ENCODE measurements at regions not wholly inside any gene's neighbourhood (a gene's known extent, or its start where the extent isn't known, plus 50 kb on each side); places are given as distances from the start of the nearest gene placed in this dataset.

DNA sequence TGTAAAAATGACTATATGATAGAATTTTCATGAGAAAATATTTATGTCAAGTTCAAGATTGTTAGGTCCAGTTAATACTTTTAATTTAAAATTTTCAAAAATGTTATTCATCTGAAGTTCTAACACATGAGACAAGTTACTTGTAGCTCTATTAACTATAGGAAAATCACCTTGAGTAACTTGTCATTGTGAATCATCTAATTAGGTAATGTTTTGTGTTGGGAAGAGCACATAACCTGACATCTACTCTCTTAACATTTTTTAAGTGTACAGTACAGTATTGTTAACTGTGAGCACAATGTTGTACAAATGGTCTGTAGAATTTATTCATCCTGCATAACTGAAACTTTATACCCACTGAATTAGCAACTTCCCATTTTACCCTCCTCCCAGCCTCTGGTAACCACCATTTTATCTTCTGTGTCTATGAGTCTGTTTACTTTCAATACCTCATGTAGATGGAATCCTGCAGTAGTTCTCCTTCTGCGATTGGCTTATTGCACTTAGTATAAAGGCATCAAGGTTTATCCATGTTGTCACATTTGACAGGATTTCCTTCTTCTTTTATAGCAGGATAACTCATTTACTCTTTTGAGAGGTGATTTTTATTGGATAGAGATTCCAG, 54.6 kb downstream of the ARL4A start:
- Mint-ChIP-seq H3K9me3 (ENCODE audit: low read depth) (no peaks in the 10 kb centered on the region), H3K36me3 (ENCODE audit: low read depth) (no peaks in the 10 kb centered on the region), H3K27me3 (no peaks in the 10 kb centered on the region), H3K4me3 (no peak overlapping the region), H3K4me1 (no peaks in the 10 kb centered on the region), H3K27ac (no peak overlapping the region)
- no peak for DNase-seq
- ChIA-PET CTCF (no interaction called here), POLR2A (no interaction called here)
- no peak for ATAC-seq
- intact Hi-C loops (cut with DNase I, micrococcal nuclease) = no loop called here

DNA sequence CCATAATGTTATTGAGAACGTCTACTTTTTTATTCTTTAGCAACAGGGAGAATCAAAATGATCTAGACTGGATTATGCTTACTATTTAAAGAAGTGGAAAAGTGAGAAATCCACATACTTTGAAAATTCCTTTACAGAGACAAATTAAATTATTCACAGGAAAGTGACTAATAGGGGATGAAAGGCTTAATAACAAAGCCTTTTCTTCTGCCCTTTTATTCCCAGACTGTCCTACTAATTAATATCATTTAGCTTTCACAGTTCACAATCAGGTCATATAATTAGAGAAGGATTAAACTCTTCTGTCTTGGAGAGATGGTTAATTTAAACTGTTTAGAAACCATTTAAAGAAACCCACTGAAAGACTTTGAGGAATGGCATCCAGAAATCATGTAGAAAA, 58.8 kb downstream of the ARL4A start:
- Mint-ChIP-seq H3K36me3 (ENCODE audit: low read depth) (no peaks in the 10 kb centered on the region), H3K27ac (no peak overlapping the region), H3K4me3 (no peak overlapping the region), H3K9me3 (ENCODE audit: low read depth) (no peaks in the 10 kb centered on the region), H3K4me1 (no peaks in the 10 kb centered on the region), H3K27me3 (no peaks in the 10 kb centered on the region)
- ATAC-seq (no peak), DNase-seq (no peak)
- ChIA-PET CTCF (interaction anchor here (0.6 to 1.5 kb wide), 2 partner anchors 11 to 12 kb away, joined by 3 to 5 read pairs; no protein-coding TSS in a partner anchor), POLR2A (no interaction called here)
- intact Hi-C loops (cut with DNase I, micrococcal nuclease) = no loop called here

DNA sequence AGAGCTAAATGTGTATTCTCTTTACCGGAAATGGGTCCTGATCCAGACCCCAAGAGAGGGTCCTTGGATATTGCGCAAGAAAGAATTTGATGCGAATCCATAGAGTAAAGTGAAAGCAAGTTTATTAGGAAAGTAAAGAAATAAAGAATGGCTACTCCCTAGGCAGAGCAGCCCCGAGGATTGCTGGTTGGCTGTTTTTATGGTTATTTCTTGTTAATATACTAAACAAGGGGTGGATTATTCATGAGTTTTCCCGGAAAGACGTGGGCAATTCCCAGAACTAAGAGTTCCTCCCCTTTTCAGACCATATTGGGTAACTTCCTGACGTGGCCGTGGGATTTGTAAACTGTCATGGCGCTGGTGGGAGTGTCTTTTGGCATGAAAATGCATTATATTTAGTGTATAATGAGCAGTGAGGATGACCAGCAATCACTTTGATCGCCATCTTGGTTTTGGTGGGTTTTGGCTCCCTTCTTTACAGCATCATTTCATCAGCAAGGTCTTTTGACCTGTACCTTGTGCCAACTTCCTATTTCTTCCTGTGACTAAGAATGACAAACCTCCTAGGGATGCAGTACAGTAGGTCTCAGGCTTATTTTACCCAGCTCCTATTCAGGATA, 60.4 kb downstream of the ARL4A start:
- intact Hi-C loops (cut with DNase I, micrococcal nuclease) = no loop called here
- Mint-ChIP-seq H3K9me3 (ENCODE audit: low read depth) (no peaks in the 10 kb centered on the region), H3K4me1 (no peaks in the 10 kb centered on the region), H3K27me3 (no peaks in the 10 kb centered on the region), H3K36me3 (ENCODE audit: low read depth) (no peaks in the 10 kb centered on the region), H3K27ac (no peak overlapping the region), H3K4me3 (no peak overlapping the region)
- ChIA-PET POLR2A (no interaction called here), CTCF (no interaction called here)
- DNase-seq (no peak), ATAC-seq (no peak)

DNA sequence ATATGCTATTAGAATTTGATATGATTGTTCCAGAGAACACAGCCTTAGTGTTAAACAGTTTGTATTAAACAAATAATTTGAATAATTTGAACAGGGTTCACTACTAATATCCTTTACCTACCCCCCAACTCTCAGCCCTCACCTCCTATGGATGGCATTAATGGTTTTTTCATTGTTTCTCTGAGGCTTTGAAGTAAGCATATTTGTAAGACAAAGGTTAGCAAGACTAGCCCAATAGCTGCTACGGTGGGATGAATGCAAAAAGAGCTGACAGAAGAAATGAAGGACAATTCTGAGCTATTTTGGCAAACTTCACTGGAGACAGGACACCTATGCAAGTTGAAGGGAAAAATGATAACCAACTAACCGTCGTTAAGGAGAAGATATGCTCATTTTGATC, 61.6 kb downstream of the ARL4A start:
- CTCF ChIA-PET = no interaction called here
- no peaks in the 10 kb centered on the region for H3K4me1 Mint-ChIP-seq
- POLR2A ChIA-PET = no interaction called here
- no peaks in the 10 kb centered on the region for H3K27me3 Mint-ChIP-seq
- no peak for DNase-seq
- intact Hi-C loops (cut with DNase I, micrococcal nuclease) = no loop called here
- no peaks in the 10 kb centered on the region for H3K9me3 Mint-ChIP-seq (ENCODE audit: low read depth)
- no peak overlapping the region for H3K27ac Mint-ChIP-seq
- H3K4me3 Mint-ChIP-seq = no peak overlapping the region
- H3K36me3 Mint-ChIP-seq (ENCODE audit: low read depth) = no peaks in the 10 kb centered on the region
- ATAC-seq = no peak

DNA sequence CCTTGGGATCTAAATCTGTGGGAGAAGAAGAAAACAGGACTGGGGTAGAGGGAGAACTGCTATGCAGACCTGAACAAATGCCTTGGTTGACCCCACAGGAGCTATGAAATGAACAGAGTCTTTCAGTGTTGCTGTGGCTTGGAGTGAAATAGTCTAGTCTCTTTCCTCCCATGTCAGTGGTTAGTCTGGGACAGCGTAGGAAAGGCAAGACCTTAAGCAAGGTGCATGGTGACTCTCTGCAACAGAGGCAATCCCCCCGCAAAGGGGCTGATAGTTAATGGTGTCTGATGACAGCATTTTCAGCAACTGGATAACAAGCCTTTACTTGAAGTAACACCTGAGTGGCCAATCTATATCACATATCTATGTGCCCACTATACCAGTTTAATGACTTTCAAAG, 62.3 kb downstream of the ARL4A start:
- ATAC-seq (no peak), DNase-seq (no peak)
- Mint-ChIP-seq H3K9me3 (ENCODE audit: low read depth) (no peaks in the 10 kb centered on the region), H3K4me1 (no peaks in the 10 kb centered on the region), H3K36me3 (ENCODE audit: low read depth) (no peaks in the 10 kb centered on the region), H3K27me3 (no peaks in the 10 kb centered on the region), H3K4me3 (no peak overlapping the region), H3K27ac (no peak overlapping the region)
- ChIA-PET POLR2A (no interaction called here), CTCF (no interaction called here)
- intact Hi-C loops (cut with DNase I, micrococcal nuclease) = no loop called here

DNA sequence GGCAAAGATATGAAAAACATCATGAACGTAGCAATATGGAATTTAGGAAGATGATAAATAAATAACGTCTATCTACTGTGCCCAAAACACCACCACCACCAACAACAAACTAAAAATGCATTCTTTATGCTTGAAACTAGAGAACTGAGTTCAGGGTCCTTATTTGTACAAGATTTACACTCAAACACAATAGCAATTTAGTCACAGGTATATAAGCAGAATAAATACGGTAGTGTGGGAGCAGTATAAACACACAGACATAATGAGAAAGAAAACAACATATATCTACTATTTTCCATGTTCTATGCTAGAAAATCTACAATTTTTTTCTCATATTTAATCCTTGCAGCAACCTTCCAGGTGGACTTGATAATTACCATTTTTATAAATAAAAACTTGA, 64.3 kb downstream of the ARL4A start:
- CTCF ChIA-PET = no interaction called here
- intact Hi-C loops (cut with DNase I, micrococcal nuclease) = no loop called here
- Mint-ChIP-seq H3K4me1 (no peaks in the 10 kb centered on the region), H3K9me3 (ENCODE audit: low read depth) (no peaks in the 10 kb centered on the region), H3K4me3 (no peak overlapping the region), H3K36me3 (ENCODE audit: low read depth) (no peaks in the 10 kb centered on the region), H3K27ac (no peak overlapping the region), H3K27me3 (no peaks in the 10 kb centered on the region)
- DNase-seq (no peak), ATAC-seq (no peak)
- POLR2A ChIA-PET = no interaction called here

DNA sequence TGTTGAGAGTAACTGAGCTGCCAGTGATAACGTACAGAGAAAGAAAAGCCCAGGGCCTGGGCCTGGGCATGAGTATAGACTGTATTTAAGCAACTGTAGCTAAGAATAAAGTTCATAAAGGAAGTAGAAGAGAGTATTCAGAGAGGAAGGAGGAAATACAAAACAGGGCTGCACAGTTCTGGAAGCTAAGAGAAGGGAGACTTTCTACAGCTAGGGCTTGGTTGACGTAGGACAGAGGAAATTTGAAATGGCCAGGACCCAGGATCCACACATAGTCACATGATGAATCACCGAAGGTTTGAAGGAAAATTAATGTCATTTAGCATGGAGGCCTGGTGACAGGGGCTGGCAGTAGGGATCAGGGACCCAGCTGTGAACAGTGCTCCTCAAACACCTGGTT, 66.7 kb downstream of the ARL4A start:
- ChIA-PET POLR2A (no interaction called here), CTCF (interaction anchor here (0.5 to 1.7 kb wide), 2 partner anchors 22 to 64 kb away, joined by 3 to 4 read pairs; no protein-coding TSS in a partner anchor)
- intact Hi-C loops (cut with DNase I, micrococcal nuclease) = no loop called here
- Mint-ChIP-seq H3K9me3 (ENCODE audit: low read depth) (no peaks in the 10 kb centered on the region), H3K4me1 (no peaks in the 10 kb centered on the region), H3K27ac (no peak overlapping the region), H3K36me3 (ENCODE audit: low read depth) (no peaks in the 10 kb centered on the region), H3K27me3 (no peaks in the 10 kb centered on the region), H3K4me3 (no peak overlapping the region)
- ATAC-seq = no peak
- no peak for DNase-seq

DNA sequence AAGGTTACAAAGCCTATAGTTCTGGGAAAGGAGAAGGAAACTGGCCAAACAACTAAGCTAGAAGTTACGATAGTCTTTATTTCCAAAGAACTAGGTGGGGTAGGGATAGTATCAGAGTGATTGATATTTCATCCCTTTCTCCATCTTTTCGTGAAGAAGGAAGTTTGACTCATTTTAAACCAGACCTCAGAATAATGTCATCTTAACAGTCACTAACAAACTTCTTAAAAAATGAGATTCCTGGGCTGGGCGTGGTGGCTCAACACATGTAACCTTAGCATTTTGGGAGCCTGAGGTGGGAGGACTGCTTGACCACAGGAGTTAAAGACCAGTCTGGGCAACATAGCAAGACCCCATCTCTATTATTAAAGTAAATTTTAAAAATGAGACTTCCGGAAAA, 69.4 kb downstream of the ARL4A start:
- peaks cover 5% of the 10 kb centered on the region for H3K9me3 Mint-ChIP-seq (ENCODE audit: low read depth)
- ATAC-seq (no peak), DNase-seq (no peak)
- no peaks in the 10 kb centered on the region for H3K4me1 Mint-ChIP-seq
- POLR2A ChIA-PET = no interaction called here
- H3K4me3 Mint-ChIP-seq = no peak overlapping the region
- H3K27ac Mint-ChIP-seq = no peak overlapping the region
- H3K27me3 Mint-ChIP-seq = no peaks in the 10 kb centered on the region
- H3K36me3 Mint-ChIP-seq (ENCODE audit: low read depth) = no peaks in the 10 kb centered on the region
- CTCF ChIA-PET = no interaction called here
- intact Hi-C loops (cut with DNase I, micrococcal nuclease) = no loop called here

DNA sequence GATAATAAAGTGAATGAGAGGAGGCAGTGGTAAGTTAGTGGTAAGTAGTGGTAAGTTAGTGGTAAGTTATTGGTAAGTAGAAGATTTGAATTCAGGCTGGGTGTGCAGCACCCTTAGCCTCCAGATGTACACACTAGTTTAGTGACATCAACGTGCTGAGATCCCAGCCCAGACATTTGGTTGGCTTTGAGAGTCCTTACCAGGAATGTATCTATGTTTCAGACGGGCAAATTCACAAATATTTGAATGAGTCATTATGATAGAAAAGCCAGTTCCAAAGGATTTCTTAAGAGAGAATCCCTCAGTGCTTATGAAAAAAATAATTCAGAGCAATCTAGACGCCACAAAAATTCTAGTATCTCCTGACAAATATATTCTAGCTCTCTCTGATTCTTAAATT, 70.0 kb downstream of the ARL4A start:
- no peak for DNase-seq
- intact Hi-C loops (cut with DNase I, micrococcal nuclease) = no loop called here
- peaks cover 5% of the 10 kb centered on the region for H3K9me3 Mint-ChIP-seq (ENCODE audit: low read depth)
- ChIA-PET POLR2A (no interaction called here), CTCF (no interaction called here)
- H3K4me1 Mint-ChIP-seq = no peaks in the 10 kb centered on the region
- H3K4me3 Mint-ChIP-seq = no peak overlapping the region
- no peaks in the 10 kb centered on the region for H3K27me3 Mint-ChIP-seq
- no peak for ATAC-seq
- H3K27ac Mint-ChIP-seq = no peak overlapping the region
- no peaks in the 10 kb centered on the region for H3K36me3 Mint-ChIP-seq (ENCODE audit: low read depth)

DNA sequence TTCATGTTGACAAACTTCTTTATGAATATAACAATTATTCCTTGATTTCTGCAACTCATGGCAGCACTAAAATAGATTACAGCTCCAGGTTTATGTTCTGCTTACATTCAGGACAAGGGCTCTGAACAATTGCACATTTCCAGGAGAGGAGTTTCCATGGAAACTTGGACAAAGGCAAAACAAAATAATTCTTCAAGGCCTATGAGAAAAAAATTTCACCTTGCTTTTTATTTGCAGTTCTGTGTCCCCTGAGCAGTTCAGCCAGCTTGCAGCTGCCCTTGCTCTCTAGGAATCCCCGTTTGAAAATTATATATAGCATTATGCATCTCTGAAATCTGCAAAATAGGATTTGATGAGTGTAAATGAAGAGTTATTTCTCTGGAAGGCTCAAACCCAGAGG, 71.7 kb downstream of the ARL4A start:
- ChIA-PET POLR2A (no interaction called here), CTCF (no interaction called here)
- no peak for DNase-seq
- no peaks in the 10 kb centered on the region for H3K27me3 Mint-ChIP-seq
- peaks cover 5% of the 10 kb centered on the region for H3K9me3 Mint-ChIP-seq (ENCODE audit: low read depth)
- H3K36me3 Mint-ChIP-seq (ENCODE audit: low read depth) = no peaks in the 10 kb centered on the region
- no peaks in the 10 kb centered on the region for H3K4me1 Mint-ChIP-seq
- intact Hi-C loops (cut with DNase I, micrococcal nuclease) = no loop called here
- H3K27ac Mint-ChIP-seq = no peak overlapping the region
- no peak for ATAC-seq
- H3K4me3 Mint-ChIP-seq = no peak overlapping the region

DNA sequence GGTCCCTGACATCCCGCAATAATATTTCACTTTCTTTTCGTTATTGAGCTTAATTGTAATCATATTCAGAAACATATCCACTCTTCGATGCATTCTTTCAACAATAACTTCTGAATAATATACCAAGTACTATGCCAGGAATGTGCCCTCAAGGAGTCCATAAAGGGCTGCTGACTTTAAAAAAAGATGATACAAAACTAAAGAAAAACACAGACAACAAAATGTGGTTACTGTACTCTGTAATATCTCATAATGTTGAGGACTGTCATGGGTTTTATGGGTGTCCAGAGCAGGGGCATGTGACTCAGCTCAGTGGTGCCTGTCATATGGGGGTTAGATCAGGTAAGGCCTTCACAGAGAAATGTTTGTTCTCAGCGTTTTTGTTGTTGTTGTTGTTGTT, 73.7 kb downstream of the ARL4A start:
- H3K4me1 Mint-ChIP-seq = no peaks in the 10 kb centered on the region
- POLR2A ChIA-PET = no interaction called here
- CTCF ChIA-PET = no interaction called here
- no peak for DNase-seq
- H3K27ac Mint-ChIP-seq = no peak overlapping the region
- no peak for ATAC-seq
- H3K27me3 Mint-ChIP-seq = no peaks in the 10 kb centered on the region
- no peak overlapping the region for H3K4me3 Mint-ChIP-seq
- no peaks in the 10 kb centered on the region for H3K36me3 Mint-ChIP-seq (ENCODE audit: low read depth)
- intact Hi-C loops (cut with DNase I, micrococcal nuclease) = no loop called here
- peaks cover 5% of the 10 kb centered on the region for H3K9me3 Mint-ChIP-seq (ENCODE audit: low read depth)

DNA sequence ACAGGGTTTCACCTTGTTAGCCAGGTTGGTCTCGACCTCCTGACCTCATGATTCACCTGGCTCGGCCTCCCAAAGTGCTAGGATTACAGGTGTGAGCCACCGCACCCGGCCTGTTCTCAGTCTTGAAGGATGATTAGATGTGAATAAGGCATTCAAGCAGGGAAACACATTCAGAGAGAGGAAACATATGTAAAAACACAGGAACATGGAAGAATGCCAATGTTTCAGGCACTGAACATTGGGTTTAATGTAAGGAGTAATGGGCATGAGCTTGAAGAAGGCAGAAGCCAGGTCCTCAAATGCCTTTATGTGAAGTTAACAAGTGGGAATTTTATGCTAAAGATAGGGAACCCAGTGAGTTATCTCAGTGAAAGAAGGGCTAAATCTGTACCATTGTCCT, 74.3 kb downstream of the ARL4A start:
- ChIA-PET POLR2A (no interaction called here), CTCF (no interaction called here)
- ATAC-seq (no peak), DNase-seq (no peak)
- Mint-ChIP-seq H3K36me3 (ENCODE audit: low read depth) (no peaks in the 10 kb centered on the region), H3K9me3 (ENCODE audit: low read depth) (peaks cover 5% of the 10 kb centered on the region), H3K27me3 (no peaks in the 10 kb centered on the region), H3K4me3 (no peak overlapping the region), H3K4me1 (no peaks in the 10 kb centered on the region), H3K27ac (no peak overlapping the region)
- intact Hi-C loops (cut with DNase I, micrococcal nuclease) = no loop called here

DNA sequence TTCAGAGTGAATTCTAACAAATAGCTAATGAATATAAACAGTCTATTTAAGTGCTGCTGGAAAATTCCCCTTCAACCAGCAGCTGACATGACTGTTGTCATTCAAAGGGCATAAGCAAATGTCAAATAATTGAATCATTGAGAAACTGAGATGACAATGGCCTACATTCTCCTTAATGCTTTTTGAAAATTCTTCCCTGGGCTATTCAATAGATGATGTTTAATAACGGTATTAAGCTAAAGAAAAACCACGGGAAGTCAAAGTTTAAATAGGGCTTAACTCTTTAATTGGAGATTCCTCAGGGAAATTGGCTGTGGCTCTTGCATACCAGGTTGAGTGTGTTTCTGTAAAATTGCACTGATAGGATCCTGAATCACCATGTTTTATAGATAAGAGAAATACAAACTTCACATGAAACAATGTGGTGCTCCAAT, 77.0 kb downstream of the ARL4A start:
- no peaks in the 10 kb centered on the region for H3K27me3 Mint-ChIP-seq
- DNase-seq = no peak
- H3K9me3 Mint-ChIP-seq (ENCODE audit: low read depth) = peaks cover 5% of the 10 kb centered on the region
- no peak overlapping the region for H3K4me3 Mint-ChIP-seq
- H3K27ac Mint-ChIP-seq = no peak overlapping the region
- no peaks in the 10 kb centered on the region for H3K4me1 Mint-ChIP-seq
- ChIA-PET CTCF (no interaction called here), POLR2A (interaction anchor here (0.6 kb wide), 1 partner anchor 77 kb away, joined by 3 read pairs; no protein-coding TSS in a partner anchor)
- H3K36me3 Mint-ChIP-seq (ENCODE audit: low read depth) = no peaks in the 10 kb centered on the region
- intact Hi-C loops (cut with DNase I, micrococcal nuclease) = no loop called here
- no peak for ATAC-seq
